ENCODE measurements at regions not wholly inside any gene's neighbourhood (a gene's known extent, or its start where the extent isn't known, plus 50 kb on each side); places are given as distances from the start of the nearest gene placed in this dataset.

DNA sequence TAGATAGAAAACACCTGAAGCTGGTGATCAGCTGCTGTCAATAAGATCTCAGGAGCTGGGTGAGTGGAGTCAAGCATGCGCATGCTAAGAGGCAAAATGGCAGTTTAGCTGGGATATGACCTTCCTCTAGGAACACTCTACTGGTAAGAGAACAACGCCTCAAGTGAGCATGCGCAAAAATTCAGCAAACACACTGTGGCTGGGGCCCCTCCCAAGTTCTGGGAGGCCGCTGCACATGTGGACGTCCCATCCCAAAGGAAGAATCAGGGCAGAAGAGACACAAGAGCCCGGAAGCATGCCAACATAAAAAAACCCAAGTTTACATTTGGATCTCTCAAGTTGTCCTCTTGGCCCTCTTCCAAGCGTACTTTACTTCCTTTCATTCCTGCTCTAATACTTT, 126.3 kb upstream of the F3 start:
- Histone ChIP-seq H3K27ac (ENCODE audit: low read length) (no peak overlapping the region), H3K36me3 (ENCODE audit: control insufficient read depth, insufficient read depth, low read length) (no peaks in the 10 kb centered on the region), H3K4me3 (ENCODE audit: low read depth in 2 of 2, low read length in 2 of 2) (no peak overlapping the region), H3K4me1 (ENCODE audit: control insufficient read depth, insufficient read depth, low read length) (no peaks in the 10 kb centered on the region), H3K9me3 (ENCODE audit: control insufficient read depth, insufficient read depth, low read depth, low read length) (no peaks in the 10 kb centered on the region), H3K27me3 (ENCODE audit: control insufficient read depth, insufficient read depth, low read length) (no peaks in the 10 kb centered on the region)
- CTCF ChIA-PET: no interaction called here
- TF ChIP-seq, protein P1, sequence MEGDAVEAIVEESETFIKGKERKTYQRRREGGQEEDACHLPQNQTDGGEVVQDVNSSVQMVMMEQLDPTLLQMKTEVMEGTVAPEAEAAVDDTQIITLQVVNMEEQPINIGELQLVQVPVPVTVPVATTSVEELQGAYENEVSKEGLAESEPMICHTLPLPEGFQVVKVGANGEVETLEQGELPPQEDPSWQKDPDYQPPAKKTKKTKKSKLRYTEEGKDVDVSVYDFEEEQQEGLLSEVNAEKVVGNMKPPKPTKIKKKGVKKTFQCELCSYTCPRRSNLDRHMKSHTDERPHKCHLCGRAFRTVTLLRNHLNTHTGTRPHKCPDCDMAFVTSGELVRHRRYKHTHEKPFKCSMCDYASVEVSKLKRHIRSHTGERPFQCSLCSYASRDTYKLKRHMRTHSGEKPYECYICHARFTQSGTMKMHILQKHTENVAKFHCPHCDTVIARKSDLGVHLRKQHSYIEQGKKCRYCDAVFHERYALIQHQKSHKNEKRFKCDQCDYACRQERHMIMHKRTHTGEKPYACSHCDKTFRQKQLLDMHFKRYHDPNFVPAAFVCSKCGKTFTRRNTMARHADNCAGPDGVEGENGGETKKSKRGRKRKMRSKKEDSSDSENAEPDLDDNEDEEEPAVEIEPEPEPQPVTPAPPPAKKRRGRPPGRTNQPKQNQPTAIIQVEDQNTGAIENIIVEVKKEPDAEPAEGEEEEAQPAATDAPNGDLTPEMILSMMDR (IDR thresholded peaks at IDR 0.05): no peak
- no peak for TF ChIP-seq TCF7L2 (IDR thresholded peaks at IDR 0.05; ENCODE audit: low read depth, low read length)
- in situ Hi-C loops (cut with HindIII; ENCODE audit: low pct_unique_long_range_greater_than_20kb, low sequenced_read_pairs): no loop called here
- POLR2A ChIA-PET: interaction anchor here (0.6 kb wide), 1 partner anchor 358 kb away, joined by 10 read pairs; no protein-coding TSS in a partner anchor
- DNase-seq (ENCODE audit: low read depth, low spot score) (no peak), ATAC-seq (no peak)
- intact Hi-C loops (cut with micrococcal nuclease; ENCODE audit: unreplicated experiment): no loop called here
- no TSS peak for BruUV-seq (replicated peaks)

DNA sequence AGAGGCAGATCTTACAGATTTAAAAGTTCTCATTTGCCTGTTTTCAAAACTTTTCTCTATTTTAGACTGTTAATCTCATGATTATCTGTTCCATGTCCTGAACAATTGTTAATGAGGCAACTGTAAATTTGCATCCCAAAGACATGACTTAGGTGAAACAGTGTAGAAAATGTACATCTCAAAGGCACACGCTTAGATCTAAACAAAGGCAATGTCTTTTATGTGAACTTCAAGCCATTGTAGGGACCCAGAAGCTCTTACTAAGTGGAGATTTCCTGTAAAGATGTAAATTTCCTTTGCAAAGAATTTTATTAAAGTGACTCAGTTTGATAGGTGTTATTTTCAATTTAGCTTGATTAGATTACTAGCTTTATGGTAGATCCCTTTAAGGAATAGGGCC, 125.2 kb upstream of the F3 start:
- H3K9me3 ChIP-seq (ENCODE audit: control insufficient read depth, insufficient read depth, low read depth, low read length): no peaks in the 10 kb centered on the region
- no peaks in the 10 kb centered on the region for H3K4me1 ChIP-seq (ENCODE audit: control insufficient read depth, insufficient read depth, low read length)
- in situ Hi-C loops (cut with HindIII; ENCODE audit: low pct_unique_long_range_greater_than_20kb, low sequenced_read_pairs) (no loop called here), intact Hi-C loops (cut with micrococcal nuclease; ENCODE audit: unreplicated experiment) (no loop called here)
- no peak overlapping the region for H3K4me3 ChIP-seq (ENCODE audit: low read depth in 2 of 2, low read length in 2 of 2)
- CTCF ChIA-PET: no interaction called here
- no peak overlapping the region for H3K27ac ChIP-seq (ENCODE audit: low read length)
- no peaks in the 10 kb centered on the region for H3K27me3 ChIP-seq (ENCODE audit: control insufficient read depth, insufficient read depth, low read length)
- no peak for ATAC-seq
- BruUV-seq (replicated peaks): no TSS peak
- DNase-seq (ENCODE audit: low read depth, low spot score): no peak
- TF ChIP-seq, protein P2, sequence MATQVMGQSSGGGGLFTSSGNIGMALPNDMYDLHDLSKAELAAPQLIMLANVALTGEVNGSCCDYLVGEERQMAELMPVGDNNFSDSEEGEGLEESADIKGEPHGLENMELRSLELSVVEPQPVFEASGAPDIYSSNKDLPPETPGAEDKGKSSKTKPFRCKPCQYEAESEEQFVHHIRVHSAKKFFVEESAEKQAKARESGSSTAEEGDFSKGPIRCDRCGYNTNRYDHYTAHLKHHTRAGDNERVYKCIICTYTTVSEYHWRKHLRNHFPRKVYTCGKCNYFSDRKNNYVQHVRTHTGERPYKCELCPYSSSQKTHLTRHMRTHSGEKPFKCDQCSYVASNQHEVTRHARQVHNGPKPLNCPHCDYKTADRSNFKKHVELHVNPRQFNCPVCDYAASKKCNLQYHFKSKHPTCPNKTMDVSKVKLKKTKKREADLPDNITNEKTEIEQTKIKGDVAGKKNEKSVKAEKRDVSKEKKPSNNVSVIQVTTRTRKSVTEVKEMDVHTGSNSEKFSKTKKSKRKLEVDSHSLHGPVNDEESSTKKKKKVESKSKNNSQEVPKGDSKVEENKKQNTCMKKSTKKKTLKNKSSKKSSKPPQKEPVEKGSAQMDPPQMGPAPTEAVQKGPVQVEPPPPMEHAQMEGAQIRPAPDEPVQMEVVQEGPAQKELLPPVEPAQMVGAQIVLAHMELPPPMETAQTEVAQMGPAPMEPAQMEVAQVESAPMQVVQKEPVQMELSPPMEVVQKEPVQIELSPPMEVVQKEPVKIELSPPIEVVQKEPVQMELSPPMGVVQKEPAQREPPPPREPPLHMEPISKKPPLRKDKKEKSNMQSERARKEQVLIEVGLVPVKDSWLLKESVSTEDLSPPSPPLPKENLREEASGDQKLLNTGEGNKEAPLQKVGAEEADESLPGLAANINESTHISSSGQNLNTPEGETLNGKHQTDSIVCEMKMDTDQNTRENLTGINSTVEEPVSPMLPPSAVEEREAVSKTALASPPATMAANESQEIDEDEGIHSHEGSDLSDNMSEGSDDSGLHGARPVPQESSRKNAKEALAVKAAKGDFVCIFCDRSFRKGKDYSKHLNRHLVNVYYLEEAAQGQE (IDR thresholded peaks at IDR 0.05; ENCODE audit: insufficient read depth in 1 of 2, low read depth in 2 of 2, low read length in 1 of 2): no peak
- no peak for TF ChIP-seq POLR2AphosphoS5 (IDR thresholded peaks at IDR 0.05; ENCODE audit: low read depth, low read length)
- TF ChIP-seq, protein P1 (IDR thresholded peaks at IDR 0.05): no peak
- no peak for TF ChIP-seq TCF7L2 (IDR thresholded peaks at IDR 0.05; ENCODE audit: low read depth, low read length)
- TF ChIP-seq SIN3A (IDR thresholded peaks at IDR 0.05; ENCODE audit: borderline replicate concordance, insufficient read depth, low read depth, low read length): no peak
- H3K36me3 ChIP-seq (ENCODE audit: control insufficient read depth, insufficient read depth, low read length): no peaks in the 10 kb centered on the region
- POLR2A ChIA-PET: no interaction called here
